Suprapubic skin (tissue), 4 donors: ENCODE measurements at regions not wholly inside any gene's neighbourhood (a gene's known extent, or its start where the extent isn't known, plus 50 kb on each side); places are given as distances from the start of the nearest gene placed in this dataset.

ENCODE experiments used
- DNase-seq, 2 donors: peaks; one replicate each; pipeline ENCODE4 v3.0.0-alpha.2; 2019; ENCODE audit warnings: low spot score in 2 of 2
- H3K27ac ChIP-seq: fragments of 200-600 bp; sonication (generic); one replicate; pipeline ENCODE4 v1.5.1; 2019
- H3K27me3 ChIP-seq: fragments of 200-600 bp; sonication (generic); one replicate; pipeline ENCODE4 v1.5.1; 2019
- H3K36me3 ChIP-seq: fragments of 200-600 bp; sonication (generic); one replicate; pipeline ENCODE4 v1.5.1; 2019
- H3K4me1 ChIP-seq: fragments of 200-600 bp; sonication (generic); one replicate; pipeline ENCODE4 v1.5.1; 2019
- H3K4me3 ChIP-seq: fragments of 200-600 bp; sonication (generic); one replicate; pipeline ENCODE4 v1.5.1; 2019; ENCODE audit warnings: mild to moderate bottlenecking
- H3K9me3 ChIP-seq: fragments of 200-600 bp; sonication (generic); one replicate; pipeline ENCODE4 v1.5.1; 2019
- EP300 ChIP-seq: sonication (generic); formaldehyde crosslinking; IDR thresholded peaks from one replicate; pipeline ENCODE4 v1.6.1; 2017; ENCODE audit warnings: antibody characterized with exemption
- POLR2A ChIP-seq, 2 donors: fragments of 450-650 bp; IDR thresholded peaks; one replicate each; pipeline ENCODE4 v1.6.1; 2017; ENCODE audit warnings: antibody characterized with exemption in 2 of 2, mild to moderate bottlenecking in 2 of 2, moderate library complexity in 2 of 2
- POLR2AphosphoS5 ChIP-seq, 3 donors: sonication (generic); formaldehyde crosslinking; IDR thresholded peaks; one replicate each; pipeline ENCODE4 v1.6.1; 2017; ENCODE audit warnings: antibody characterized with exemption in 3 of 3
- WGBS: methylation state at CpG from one replicate; pipeline ENCODE4 v1.1.5; 2018; 5-methylcytosine and 5-hydroxymethylcytosine counted together
- TF ChIP-seq, protein P1 (sequence below), 2 donors: fragments of 200-600 bp in 1 of 2; fragments of 450-650 bp in 1 of 2; sonication (generic) in 1 of 2; IDR thresholded peaks; one replicate each; pipeline ENCODE4 v1.5.1; 2016 to 2019; ENCODE audit warnings: antibody characterized with exemption in 2 of 2, mild to moderate bottlenecking in 1 of 2, moderate library complexity in 1 of 2

DNA sequence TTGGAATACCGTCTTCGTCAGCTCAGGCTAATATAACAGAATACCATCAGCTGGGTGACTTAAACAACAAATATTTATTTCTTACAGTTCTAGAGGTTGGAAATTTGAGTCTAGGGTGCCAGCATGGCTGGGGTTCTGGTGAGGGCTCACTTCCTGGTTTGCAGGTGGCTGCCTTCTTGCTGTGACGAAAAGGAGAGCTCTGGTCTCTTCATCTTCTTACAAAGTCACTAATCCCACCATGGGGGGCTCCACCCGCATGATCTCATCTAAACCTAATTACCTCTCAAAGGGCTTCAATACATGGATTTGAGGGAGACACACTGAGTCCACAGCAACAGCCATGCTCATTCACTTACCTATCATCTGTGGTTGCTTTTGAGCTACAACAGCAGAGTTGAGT lies 78.3 kb downstream of the PSMG1 start:
- no peaks in the 10 kb centered on the region for H3K36me3 ChIP-seq
- no peaks in the 10 kb centered on the region for H3K27me3 ChIP-seq
- no peak overlapping the region for H3K27ac ChIP-seq
- H3K4me3 ChIP-seq, result no peak overlapping the region
- DNase-seq, result peak in 1 of 2 donors; percentile 57
- peaks cover 19% of the 10 kb centered on the region for H3K4me1 ChIP-seq
- 89% methylated on average over 4 of the region's 4 CpGs for WGBS
- no peaks in the 10 kb centered on the region for H3K9me3 ChIP-seq
- TF ChIP-seq POLR2A (IDR thresholded peaks at IDR 0.05), result no peak

DNA sequence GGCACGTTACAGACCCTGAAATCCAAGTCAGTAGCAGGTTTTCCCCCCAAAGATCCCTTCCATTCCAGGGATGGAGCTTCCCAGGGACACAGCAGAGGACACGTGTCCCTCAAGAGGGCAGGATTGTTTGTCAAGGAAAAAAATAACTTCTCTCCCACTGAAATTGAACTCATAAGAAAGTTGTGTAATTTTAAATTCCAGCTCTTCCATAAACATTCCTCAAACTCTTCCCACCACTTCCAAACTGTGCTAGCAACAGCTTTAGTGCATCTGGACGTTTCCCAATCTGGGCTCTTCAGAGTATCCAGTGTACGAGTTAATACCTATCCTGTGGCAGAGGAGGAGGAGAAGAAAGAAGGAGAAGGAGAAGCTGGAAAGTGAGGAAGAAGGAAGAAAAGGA lies 79.6 kb downstream of the PSMG1 start:
- DNase-seq, result peak; percentile 35 to 49
- Histone ChIP-seq H3K27me3 (no peaks in the 10 kb centered on the region), H3K4me1 (peaks cover 19% of the 10 kb centered on the region), H3K4me3 (no peak overlapping the region), H3K9me3 (no peaks in the 10 kb centered on the region), H3K27ac (peak overlapping the region; percentile 63), H3K36me3 (no peaks in the 10 kb centered on the region)
- TF ChIP-seq POLR2A (IDR thresholded peaks at IDR 0.05) (no peak), EP300 (no peak), POLR2AphosphoS5 (IDR thresholded peaks at IDR 0.05) (no peak)
- TF ChIP-seq, protein P1, sequence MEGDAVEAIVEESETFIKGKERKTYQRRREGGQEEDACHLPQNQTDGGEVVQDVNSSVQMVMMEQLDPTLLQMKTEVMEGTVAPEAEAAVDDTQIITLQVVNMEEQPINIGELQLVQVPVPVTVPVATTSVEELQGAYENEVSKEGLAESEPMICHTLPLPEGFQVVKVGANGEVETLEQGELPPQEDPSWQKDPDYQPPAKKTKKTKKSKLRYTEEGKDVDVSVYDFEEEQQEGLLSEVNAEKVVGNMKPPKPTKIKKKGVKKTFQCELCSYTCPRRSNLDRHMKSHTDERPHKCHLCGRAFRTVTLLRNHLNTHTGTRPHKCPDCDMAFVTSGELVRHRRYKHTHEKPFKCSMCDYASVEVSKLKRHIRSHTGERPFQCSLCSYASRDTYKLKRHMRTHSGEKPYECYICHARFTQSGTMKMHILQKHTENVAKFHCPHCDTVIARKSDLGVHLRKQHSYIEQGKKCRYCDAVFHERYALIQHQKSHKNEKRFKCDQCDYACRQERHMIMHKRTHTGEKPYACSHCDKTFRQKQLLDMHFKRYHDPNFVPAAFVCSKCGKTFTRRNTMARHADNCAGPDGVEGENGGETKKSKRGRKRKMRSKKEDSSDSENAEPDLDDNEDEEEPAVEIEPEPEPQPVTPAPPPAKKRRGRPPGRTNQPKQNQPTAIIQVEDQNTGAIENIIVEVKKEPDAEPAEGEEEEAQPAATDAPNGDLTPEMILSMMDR (IDR thresholded peaks at IDR 0.05), result no peak
- WGBS, result 61% methylated on average over 4 of the region's 4 CpGs

DNA sequence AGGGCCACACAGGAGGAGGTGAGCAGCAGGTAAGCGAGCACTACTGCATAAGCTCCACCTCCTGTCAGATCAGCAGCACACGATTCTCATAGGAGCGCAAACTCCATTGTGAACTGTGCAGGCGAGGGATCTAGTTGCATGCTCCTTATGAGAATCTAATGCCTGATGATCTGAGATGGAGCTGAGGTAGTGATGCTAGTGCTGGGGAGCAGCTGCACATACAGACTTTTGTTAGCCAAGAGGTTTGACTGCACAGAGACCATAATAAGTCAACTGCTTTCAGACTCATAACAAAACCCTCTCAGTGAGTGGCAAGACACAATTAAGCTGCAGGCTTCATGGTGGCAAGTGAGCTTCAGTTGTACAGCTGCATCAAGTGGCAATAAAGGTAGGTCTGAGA lies 83.4 kb downstream of the PSMG1 start:
- H3K4me1 ChIP-seq, result peaks cover 17% of the 10 kb centered on the region
- no peaks in the 10 kb centered on the region for H3K36me3 ChIP-seq
- no peaks in the 10 kb centered on the region for H3K27me3 ChIP-seq
- no peaks in the 10 kb centered on the region for H3K9me3 ChIP-seq
- no peak for DNase-seq
- TF ChIP-seq POLR2AphosphoS5 (IDR thresholded peaks at IDR 0.05) (no peak), EP300 (no peak), POLR2A (IDR thresholded peaks at IDR 0.05) (no peak)
- TF ChIP-seq, protein P1 (IDR thresholded peaks at IDR 0.05), result no peak
- no peak overlapping the region for H3K4me3 ChIP-seq
- H3K27ac ChIP-seq, result no peak overlapping the region
- 89% methylated on average over 4 of the region's 4 CpGs for WGBS

DNA sequence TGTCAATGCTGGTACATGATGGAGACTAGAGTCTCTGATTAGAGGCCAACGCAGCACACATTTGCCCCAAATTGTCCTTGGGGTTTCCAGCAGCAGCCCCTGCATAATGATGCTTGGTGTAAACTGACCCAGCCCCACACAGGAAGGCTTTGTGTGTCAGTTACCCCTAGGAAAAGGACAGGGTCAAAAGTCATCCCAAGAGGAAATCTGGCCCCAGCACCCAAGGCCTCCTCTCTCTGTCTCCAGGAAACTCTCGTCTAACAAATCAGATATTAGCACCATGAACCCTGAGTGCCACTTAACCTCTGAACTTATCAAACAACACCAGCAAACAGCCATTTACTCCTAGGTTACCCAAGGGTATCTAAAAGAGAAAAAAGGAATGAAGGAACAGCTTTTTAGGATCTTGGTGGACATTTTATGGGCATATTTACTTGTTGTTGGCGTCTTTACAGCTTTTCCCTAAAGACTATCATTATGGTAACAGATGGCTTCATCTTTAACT lies 84.5 kb downstream of the PSMG1 start:
- H3K4me1 ChIP-seq, result peaks cover 9% of the 10 kb centered on the region
- no peak overlapping the region for H3K4me3 ChIP-seq
- no peaks in the 10 kb centered on the region for H3K9me3 ChIP-seq
- no peaks in the 10 kb centered on the region for H3K36me3 ChIP-seq
- no peak overlapping the region for H3K27ac ChIP-seq
- 86% methylated on average over 3 of the region's 3 CpGs for WGBS
- no peak for DNase-seq
- TF ChIP-seq POLR2AphosphoS5 (IDR thresholded peaks at IDR 0.05) (no peak), EP300 (no peak), POLR2A (IDR thresholded peaks at IDR 0.05) (no peak)
- TF ChIP-seq, protein P1 (IDR thresholded peaks at IDR 0.05), result no peak
- H3K27me3 ChIP-seq, result no peaks in the 10 kb centered on the region

DNA sequence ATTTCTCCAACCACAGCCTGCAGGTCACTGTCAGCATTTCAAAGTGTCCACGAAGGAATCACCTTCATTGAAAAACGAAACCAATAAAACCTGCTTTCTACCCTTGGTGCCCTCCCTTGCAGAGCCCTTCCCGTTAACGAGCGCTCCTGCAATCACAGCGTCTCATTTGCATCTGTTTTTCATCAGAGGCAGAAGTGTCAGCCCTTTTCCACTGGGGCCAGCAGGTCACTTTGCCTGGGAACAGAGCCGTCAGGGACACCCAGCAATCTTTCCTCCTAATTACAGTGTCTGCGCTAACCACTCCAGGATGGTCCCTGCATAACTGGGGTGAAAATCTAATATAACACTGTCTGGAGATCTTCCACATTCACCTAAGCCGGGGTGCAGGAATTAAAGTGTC lies 85.3 kb downstream of the PSMG1 start:
- Histone ChIP-seq H3K27me3 (no peaks in the 10 kb centered on the region), H3K9me3 (no peaks in the 10 kb centered on the region), H3K4me1 (peaks cover 9% of the 10 kb centered on the region), H3K4me3 (no peak overlapping the region), H3K36me3 (no peaks in the 10 kb centered on the region), H3K27ac (no peak overlapping the region)
- no peak for DNase-seq
- TF ChIP-seq EP300 (no peak), POLR2A (IDR thresholded peaks at IDR 0.05) (no peak), POLR2AphosphoS5 (IDR thresholded peaks at IDR 0.05) (no peak)
- TF ChIP-seq, protein P1 (IDR thresholded peaks at IDR 0.05), result no peak
- 77% methylated on average over 9 of the region's 9 CpGs for WGBS

DNA sequence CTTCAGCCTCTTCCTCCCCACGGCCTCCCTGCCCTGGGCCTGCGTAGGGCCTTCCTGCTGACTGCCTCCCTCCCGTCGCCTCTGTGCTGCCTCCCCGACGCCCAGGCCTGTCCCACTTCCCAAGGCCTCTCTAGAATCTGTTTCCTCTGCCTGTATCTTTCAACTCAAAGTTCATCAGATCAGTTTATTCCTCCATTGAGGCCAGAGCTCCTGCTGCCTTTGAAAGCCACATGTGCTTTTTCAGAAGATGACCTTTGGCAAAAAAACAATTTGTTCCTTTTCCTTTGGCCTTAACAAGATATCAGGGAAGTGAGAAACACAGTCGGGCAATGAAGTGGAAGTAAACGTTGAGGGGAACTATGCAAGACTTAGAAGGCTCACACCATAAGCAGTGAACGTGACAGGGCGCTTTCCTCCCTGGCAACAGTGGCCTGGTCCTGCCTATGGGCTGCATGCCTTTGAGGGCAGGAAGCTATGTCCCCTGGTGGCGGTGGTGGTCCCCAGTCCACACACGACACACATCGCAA lies 85.9 kb downstream of the PSMG1 start:
- Histone ChIP-seq H3K9me3 (no peaks in the 10 kb centered on the region), H3K27ac (peak overlapping the region; percentile 33), H3K36me3 (no peaks in the 10 kb centered on the region), H3K4me1 (peaks cover 9% of the 10 kb centered on the region), H3K27me3 (no peaks in the 10 kb centered on the region), H3K4me3 (no peak overlapping the region)
- no peak for TF ChIP-seq POLR2A (IDR thresholded peaks at IDR 0.05)
- no peak for TF ChIP-seq POLR2AphosphoS5 (IDR thresholded peaks at IDR 0.05)
- TF ChIP-seq, protein P1 (IDR thresholded peaks at IDR 0.05), result no peak
- no peak for TF ChIP-seq EP300
- 88% methylated on average over 11 of the region's 13 CpGs for WGBS
- DNase-seq, result no peak
